ENCODE measurements at regions not wholly inside any gene's neighbourhood (a gene's known extent, or its start where the extent isn't known, plus 50 kb on each side); places are given as distances from the start of the nearest gene placed in this dataset.
A peak's percentile ranks its signal among the peaks of the same experiment; 100 is the strongest.
"Not testable (repeated sequence)": the region's sequence is repeated elsewhere in the genome, so short reads cannot be mapped to it uniquely, and the experiment has no call there.

DNA sequence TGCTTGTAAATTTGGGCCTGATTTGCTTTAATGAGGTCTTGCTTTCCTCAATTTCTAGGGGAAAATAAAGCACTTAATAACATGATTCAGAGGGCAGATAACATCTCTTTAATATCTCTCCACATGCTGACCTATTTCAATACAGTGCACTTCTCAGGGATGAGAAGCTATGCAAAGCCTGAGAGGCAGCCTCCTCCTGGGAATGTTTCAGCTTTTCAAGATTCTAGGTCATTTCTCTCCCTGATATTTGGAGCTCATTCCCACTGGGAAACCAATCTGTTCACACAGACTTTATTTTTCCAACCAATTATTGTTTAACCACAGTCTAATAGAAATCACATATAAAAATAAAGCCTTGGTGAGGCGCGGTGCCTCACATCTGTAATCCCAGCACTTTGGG lies 67.0 kb upstream of the LSAMP start:
- DNase-seq = peak; percentile 3

DNA sequence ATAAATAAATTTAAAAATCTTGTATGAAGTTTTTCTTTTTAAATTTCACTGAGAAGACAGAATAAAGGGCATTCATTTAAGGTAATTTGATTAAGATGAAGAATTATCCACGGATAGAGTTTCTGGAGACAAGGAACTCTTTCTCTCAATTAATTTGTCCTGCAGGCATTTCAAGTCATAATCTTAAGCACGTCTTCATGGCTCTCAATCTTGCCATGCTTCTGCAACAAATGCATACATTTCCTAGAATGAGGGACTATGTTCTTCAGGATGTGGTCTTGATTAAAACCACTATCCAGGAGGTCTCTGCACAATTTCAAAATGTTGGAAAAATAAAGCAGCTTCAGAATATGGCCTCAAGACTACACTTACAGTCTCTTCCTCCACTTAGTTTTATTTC lies 67.6 kb upstream of the LSAMP start:
- DNase-seq = no peak

DNA sequence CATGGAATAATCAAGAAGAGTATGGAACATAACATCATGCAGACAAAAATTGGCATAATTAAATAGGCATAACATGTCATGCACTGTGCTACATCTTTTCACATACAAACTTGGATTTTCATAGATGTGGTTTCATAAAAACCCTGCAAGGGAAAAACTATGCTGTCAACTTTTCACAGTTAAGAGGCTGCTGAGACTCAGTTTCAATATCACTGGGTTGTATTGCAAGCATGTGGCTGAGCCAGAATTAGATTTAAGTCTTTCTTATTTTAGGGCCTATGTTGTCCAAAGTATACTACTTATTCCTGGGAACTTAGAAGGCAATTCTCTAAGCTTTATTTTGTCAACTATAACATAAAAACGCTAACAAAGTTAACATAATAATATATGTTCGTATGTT lies 70.7 kb upstream of the LSAMP start:
- no peak for DNase-seq

DNA sequence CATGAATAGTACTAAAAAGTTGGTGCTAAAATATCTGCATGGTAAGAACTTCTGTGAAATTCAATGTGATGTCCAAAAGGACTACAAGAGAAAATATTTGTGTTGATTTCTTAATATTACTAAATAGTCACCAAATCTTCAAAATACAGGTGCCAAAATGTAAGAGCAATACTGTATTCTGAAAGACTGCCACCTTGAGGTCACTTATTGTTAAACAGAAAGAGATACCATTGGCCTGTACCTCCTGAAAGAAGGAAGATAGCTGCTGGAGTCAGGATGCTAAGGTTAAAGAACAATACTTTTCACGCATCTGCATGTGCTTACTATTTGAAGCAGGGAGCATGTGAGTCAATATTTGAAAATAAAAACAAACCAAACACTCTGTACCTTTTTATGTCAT lies 72.0 kb upstream of the LSAMP start:
- DNase-seq = no peak

DNA sequence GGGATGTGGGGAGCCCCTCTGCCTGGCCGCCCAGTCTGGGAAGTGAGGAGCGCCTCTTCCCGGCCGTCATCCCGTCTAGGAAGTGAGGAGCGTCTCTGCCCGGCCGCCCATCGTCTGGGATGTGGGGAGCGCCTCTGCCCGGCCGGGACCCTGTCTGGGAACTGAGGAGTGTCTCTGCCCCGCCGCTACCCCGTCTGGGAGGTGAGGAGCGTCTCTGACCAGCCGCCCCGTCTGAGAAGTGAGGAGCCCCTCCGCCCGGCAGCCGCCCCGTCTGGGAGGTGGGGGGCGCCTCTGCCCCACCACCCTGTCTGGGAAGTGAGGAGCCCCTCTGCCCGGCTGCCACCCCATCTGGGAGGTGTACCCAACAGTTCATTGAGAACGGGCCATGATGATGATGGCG lies 73.8 kb upstream of the LSAMP start:
- DNase-seq = not testable (repeated sequence)

DNA sequence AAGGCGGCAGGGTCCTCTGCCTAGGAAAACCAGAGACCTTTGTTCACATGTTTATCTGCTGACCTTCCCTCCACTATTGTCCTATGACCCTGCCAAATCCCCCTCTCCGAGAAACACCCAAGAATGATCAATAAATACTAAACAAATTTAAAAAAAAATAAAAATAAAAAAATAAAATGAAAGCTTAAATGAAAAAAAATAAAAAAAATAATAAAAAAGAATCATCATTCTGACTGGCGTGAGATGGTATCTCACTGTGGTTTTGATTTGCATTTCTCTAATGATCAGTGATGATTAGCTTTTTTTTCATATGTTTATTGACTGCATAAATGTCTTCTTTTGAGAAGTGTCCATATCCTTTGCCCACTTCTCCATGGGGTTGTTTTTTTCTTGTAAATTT lies 74.5 kb upstream of the LSAMP start:
- DNase-seq = not testable (repeated sequence)

DNA sequence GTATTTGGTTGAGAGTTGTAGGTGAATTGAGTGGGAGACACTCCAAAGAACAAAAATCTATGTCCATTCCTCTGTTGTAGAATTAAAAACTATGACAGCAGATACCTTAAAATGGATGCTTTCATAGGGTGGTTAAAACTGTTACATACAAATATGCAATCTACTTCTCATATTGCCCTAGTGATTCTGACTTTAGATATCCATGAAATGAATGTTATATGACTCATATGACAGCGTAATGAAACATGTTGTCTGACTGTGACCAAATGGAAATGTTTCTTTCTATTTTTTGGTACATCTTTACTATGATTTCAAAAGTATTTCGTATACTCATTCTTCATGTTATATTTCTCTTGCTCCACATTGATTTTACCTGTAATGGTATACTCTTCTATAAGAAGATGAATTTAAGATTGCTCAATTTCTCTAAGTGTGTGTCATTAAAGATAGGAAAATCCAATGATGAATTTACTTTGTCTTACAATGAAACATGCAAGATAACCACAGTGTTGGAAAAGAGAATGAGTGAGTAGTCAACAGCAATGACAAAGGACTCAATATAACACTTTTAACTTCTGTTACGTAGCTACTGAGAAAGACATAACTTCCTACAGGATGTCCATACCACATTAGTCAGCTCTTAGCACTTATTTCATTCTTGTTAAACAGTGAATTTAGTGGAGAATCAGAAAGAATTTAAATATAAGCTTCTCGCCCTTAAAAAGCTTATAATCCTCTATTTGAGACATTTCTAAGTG lies 79.3 kb upstream of the LSAMP start:
- DNase-seq = no peak

DNA sequence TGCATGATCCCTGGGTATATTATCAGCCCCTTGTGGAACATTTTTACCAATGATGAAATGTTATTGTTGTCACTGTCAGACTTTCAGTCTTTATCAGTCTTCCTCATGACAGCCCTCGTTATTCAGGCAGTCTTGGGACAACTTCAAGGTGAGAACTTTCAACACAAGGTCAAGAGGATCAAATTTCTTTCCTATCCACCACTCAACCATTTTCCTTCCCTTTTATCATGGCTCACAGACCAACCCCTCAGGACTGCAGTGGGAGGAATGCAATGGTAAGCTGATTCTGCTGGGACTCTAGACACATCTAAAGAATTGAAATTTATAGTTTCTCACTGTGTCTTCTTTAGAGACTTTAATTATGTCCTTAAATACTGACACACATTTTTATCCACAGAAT lies 107.0 kb upstream of the LSAMP start:
- no peak for DNase-seq

DNA sequence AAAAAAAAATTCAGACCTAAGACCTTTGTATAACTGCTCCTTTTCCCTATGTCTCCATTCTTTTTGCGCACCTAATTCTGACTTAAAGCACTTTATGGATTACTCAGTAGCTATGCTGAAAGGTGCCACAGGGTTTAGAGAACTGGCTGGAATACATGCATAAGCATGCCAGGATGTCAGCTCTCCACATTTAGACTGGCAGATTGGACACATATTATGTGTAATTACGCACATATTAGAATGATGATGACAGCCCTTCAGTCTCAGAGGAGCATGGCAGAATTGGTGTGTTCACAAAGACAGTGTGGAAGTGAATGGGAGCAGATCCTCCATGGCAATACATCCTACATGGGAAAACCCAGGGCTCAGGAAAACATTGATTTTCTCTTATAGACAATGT lies 108.1 kb upstream of the LSAMP start:
- no peak for DNase-seq

DNA sequence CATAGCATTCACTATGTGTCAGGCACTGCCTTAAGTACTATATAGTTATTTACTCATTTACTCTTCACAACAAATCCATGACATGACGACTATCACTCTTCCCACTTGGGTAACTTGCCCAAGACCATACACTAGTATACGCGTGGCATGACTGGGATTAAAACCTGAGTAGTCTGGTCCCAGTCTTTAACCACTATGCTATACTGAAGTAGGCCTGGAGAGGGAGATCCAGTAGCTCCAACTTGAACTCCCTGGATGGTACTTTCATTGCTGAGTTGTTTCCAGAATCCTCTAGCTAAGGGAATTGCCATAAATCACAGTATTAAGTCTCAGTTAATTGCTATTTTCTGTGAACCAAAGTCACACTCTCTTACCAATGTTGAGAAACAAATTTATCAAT lies 116.2 kb upstream of the LSAMP start:
- DNase-seq = no peak

DNA sequence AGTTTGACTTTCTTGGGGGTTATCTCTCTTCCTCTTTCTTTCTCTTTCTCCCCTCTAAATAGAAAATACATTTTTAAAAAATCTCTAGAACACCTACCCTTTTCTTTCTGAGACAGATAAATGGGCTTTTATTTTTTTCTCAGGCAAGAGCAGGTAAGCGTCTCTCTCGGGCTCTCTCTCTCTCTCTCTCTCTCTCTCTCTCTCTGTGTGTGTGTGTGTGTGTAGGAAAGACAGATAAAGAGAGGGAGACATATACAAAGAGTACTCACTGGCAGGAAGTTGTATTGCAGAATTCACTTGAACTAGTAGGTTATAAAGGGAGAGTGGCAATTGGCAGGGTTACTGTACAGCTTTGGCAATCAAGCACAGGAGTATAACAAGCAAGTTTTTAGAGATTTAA lies 118.1 kb upstream of the LSAMP start:
- no peak for DNase-seq

DNA sequence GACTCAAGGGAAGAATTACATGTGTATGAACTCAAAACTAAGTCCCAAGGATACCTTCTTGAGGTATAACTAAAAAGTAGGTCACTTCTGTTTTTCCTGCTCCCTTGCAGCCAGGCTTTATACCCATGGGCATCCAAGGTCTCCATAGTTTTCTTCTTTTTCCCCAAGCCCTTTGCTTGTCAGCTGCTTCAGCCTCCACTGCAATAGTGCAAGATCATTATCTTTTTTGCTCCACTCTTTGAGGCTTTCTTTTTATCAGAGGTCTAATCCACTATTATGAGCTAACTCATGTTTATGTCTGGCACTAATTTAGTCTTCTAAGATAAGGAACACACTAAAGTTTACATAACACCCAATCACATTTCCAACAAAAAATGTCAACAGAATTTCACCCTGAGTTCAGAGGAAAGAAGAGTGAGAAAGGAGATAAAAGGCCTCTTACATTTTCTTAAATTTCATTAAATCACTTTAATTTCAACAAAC lies 121.2 kb upstream of the LSAMP start:
- DNase-seq = no peak

DNA sequence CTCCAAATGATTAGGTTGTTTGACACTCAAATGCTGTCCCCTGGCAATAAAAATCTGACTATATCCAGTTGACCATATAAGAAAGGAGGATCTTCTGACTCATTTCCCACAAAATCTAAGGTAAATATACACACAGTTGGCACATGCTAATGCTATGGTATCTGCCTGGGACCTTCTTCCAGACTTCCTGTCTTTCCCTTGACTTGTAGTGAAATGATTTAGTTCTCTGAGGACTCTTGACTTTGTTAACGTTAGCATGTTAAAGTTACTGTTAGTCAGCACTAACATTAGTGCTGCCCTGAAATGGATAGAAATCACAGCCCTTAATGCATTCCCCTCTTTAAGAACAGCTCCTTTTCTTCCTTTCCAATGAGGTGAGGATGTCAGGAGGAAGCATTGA lies 124.3 kb upstream of the LSAMP start:
- no peak for DNase-seq

DNA sequence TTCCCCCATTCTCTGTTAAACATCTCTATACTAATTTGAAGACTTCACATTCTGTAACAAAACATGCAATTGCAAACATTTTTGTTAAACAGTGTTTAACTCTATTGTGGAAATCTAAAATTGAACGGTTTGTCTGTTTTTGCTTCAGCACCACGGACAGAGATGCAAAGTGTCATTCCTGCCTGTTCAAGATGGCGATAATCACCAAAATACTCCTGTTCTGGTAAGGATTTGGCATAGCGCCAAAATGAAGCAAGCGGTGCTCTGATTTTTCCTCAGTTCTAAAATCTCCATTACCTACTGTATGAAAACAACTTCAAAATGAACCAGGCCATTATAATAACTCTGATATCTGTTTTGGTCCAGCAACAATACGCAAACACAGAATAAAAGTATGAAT lies 129.7 kb upstream of the TUSC7 start:
- DNase-seq = peak; percentile 58

DNA sequence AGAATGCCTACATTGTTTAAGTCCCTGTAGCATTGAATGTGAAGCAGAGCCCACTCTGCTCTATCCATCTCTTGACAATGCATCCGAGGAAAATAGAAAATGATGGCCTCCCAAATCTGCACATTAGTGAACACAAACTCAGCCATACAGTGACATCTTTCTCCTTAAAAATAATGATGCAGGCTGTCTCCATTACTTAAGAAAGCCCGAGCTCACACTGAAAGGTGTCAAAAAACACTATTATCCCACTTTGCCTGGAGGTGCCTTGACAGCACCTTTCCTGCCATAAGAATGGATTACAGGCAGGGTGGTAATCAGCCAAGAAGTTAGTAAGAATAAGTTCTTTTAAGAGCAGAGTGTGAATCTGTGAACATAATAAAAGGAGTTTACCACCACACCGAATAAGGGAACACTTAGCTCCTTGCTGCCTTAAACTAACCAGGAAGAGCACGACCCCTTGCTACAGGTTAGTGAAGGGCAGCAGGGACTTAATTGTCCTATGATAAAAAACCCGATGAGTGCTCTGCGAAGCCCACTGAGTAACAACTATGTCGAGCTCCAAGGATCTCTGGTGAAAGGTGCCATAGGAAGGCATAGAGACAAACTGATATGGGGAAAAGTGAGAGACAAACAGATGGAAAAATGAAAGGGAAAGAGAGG lies 123.2 kb upstream of the TUSC7 start:
- no peak for DNase-seq

DNA sequence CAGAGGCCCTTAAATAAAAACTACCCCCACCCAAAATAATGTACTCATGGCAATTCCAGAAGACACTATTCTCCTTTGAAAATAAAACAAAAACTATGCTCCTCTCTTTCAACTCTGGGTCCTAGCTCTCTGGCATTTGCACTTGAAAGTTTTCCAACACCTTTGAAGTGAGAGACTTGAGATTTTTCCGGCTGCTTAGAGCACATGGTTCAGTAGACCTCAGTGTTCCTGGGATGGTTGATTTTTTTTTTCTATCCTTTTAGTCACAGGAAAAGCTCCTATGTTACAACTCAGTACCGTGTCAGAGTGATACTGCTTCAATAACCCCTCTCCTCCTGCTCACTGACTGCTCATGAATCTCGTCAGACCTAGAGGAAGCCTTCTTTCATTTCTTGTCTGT lies 118.3 kb upstream of the TUSC7 start:
- peak; percentile 7 for DNase-seq

DNA sequence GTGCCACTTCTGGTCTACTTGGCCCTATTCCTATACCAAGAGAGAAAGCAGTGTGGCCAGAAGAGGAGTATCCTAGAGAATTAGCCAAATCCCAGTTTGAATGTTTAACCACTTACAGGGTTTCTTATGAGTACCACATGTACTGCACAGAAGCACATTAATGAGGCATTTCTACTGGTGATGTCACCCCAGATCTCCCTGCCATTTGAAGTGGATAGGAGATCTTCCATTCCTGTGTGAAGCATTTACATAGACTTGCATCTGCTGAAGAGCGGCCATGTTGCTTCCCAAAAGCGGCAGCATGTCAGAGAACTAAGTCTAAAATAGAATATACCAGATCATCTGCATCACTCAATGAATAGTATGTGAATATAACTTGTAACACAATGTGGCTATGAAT lies 108.4 kb upstream of the TUSC7 start:
- peak; percentile 1 for DNase-seq

DNA sequence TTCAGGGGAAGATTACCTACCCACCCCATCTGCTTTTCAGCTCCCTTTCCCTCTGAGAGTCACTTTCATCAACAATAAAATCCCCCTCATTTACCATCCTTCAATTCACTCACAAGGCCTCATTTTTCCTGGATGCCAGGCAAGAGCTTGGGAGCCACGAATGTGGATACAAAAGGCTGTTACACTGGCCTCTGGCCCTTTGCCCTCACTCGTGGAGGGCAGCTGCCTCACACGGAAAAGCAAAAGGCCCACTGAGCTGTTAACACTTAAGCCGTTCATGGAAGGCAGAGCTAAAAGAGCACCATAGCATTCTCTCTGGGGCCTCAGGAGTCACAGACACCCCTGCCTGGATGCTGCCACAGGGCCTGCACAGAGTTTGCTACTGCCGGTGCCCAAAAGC lies 102.4 kb upstream of the TUSC7 start:
- no peak for DNase-seq

DNA sequence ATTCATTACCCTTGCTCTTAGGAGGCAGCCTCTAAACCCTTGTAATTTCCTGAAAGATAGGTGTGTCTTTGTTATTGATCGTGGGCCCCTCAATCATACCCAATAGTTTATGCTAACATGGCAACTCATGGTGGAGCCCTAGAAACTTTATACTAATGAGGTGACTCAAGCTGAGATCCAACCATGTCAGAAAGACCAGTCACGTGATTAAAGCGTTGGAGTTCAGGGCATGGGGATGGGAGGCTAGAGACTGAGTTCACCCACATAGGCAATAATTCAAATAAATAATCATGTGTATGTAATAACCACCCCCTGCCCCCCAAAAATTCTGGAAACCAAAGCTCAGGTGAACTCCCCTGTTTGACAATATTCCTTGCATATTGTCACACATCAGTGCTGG lies 99.5 kb upstream of the TUSC7 start:
- DNase-seq = no peak

DNA sequence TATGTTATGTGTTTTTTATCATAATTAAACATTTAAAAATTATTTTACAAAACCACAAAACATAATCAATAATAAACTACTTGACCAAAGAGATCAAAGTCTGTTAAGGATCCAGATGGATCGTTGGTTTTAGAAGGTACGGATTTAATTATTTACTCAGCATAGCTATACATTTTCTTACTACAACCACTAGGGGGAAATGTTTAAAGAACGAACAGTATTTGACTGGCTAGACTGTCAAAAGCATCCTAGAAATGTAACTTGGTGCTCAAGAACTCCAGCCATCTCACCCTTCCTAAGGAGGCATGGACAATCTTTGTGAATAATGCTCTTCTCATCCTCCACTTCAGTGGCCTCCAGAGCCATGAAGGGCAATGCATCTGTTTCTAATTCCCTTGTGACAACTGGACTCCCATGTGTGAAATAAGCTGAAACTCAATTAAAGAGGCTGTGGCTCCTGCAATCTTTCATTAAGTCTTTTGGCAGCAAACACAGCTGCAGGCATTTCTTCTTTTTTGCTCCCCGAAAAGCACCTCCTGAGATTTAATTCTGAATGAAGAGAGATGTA lies 94.7 kb upstream of the TUSC7 start:
- peak; percentile 48 for DNase-seq

DNA sequence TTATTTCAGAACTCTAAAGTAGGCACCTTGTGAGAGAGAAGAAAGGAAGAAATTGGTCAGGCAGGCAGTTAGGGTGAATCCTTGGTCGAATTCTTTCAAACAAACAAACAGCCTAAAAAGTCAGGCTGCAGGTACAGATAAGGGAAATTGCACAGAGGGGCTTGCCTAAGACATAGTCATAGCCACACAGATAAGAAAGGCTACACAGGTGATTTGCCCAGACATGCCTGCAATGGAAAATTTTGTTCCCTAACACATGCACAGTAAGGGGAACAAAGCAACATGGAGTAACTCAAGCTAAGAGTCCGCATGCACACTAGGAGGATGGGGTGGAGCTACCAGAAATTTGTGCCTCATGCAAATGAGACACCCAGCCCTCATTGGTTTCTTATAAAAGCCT lies 91.4 kb upstream of the TUSC7 start:
- no peak for DNase-seq

DNA sequence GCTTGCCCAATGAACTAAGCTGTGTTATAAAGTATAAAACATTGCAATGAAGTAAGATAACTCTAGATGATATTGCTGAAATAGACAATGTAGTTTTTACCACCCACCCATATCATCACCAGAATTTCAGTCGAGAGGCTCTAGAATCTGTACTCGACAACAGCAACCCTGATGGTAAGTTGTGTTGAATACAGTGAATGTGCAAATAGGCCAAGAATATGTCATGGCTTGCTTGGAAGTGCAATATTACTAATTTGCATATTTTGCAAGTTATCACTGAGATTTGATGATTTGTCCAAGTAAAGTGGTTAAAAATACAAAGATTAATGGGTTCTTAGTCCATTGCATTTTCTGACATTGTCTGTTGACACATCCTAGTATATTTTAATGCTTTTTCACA lies 90.6 kb upstream of the TUSC7 start:
- DNase-seq = no peak

DNA sequence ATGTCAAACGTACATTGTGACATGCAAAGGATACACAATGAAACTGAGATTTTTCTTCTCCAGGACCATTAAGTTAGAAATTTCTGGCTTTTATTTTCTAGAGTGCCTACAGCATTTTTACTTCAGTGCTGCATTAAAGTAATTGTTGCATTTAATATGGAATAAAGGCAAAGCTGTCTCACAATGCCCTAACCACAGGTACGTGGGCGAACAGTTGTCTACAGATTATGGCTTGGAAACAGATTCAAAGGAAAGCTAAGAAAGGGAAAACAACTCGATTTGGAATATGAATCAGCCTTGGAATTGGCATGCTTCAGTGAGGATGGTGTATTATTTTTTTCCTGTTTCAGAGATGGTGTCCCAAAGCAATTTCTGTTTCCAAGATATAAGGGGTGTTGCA lies 79.1 kb upstream of the TUSC7 start:
- no peak for DNase-seq

DNA sequence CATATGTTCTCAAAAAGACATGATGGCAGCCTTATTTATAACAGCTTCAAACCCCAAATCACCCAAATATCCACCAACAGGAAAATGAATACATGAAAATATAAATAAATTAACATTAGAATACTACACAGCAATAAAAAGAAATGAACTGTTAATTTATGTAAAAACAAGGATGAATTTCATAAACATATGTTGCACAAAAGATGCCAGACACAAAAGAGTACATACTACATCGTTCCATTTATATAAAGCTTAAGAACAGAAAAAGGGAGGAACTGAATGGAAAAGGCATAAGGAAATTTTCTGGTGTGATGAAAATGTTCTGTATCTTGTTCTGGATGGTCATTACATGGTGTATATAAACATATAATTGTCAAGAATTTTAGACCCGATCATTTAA lies 69.9 kb upstream of the TUSC7 start:
- no peak for DNase-seq

DNA sequence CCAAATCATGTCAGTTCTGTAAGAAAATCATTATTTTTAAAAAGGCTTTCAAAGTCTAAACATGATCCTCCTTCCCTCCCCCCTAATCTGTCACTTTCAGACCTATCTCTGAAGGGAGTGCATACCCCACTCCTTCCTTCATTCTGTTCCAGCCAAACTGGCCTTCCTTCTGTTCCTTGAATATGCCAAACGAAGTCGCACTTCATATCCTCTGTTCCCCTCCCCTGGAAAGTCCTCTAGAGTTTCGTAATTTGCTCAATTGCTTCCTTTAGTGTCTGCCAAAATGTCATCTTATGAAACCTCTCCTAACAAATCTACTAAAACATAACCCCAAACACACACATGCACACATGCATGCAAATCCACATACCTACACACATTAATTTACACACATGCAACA lies 69.5 kb upstream of the TUSC7 start:
- DNase-seq = no peak
